KOPT-K1 (cell line): ENCODE measurements at regions not wholly inside any gene's neighbourhood (a gene's known extent, or its start where the extent isn't known, plus 50 kb on each side); places are given as distances from the start of the nearest gene placed in this dataset.

ENCODE experiments used
- H3K27ac ChIP-seq: fragments of 200-600 bp; sonication (generic); 2 replicates; pipeline ENCODE4 v1.5.1; 2016; ENCODE audit warnings: antibody characterized with exemption, mild to moderate bottlenecking, low read depth, low read length; ENCODE audit not compliant: poor library complexity, severe bottlenecking
- H3K36me3 ChIP-seq: fragments of 200-600 bp; sonication (generic); 2 replicates; pipeline ENCODE4 v1.5.1; 2017; ENCODE audit warnings: antibody characterized with exemption, mild to moderate bottlenecking, low read length, moderate library complexity; ENCODE audit not compliant: insufficient read depth
- H3K9me3 ChIP-seq: fragments of 200-600 bp; sonication (generic); 2 replicates; pipeline ENCODE4 v1.5.1; 2017; ENCODE audit warnings: antibody characterized with exemption, low read length, mild to moderate bottlenecking; ENCODE audit not compliant: insufficient read depth, poor library complexity, severe bottlenecking

GRCh38 chr7:16345979-16346958, 75.1 kb downstream of the CRPPA start:
- Histone ChIP-seq H3K27ac (no peak overlapping the region), H3K9me3 (peaks cover 20% of the 10 kb centered on the region), H3K36me3 (no peaks in the 10 kb centered on the region)

- Histone ChIP-seq H3K36me3 (no peaks in the 10 kb centered on the region), H3K9me3 (peaks cover 16% of the 10 kb centered on the region), H3K27ac (no peak overlapping the region)
Observed at GRCh38 chr7:16344927-16345326, 76.4 kb downstream of the CRPPA start.

- Histone ChIP-seq H3K36me3 (no peaks in the 10 kb centered on the region), H3K9me3 (peaks cover 22% of the 10 kb centered on the region), H3K27ac (no peak overlapping the region)
Observed at GRCh38 chr7:16343612-16344011, 77.7 kb downstream of the CRPPA start.

GRCh38 chr7:16338065-16338464, 83.3 kb downstream of the CRPPA start:
- Histone ChIP-seq H3K36me3 (no peaks in the 10 kb centered on the region), H3K27ac (no peak overlapping the region), H3K9me3 (peaks cover 23% of the 10 kb centered on the region)

- no peak overlapping the region for H3K27ac ChIP-seq
- no peaks in the 10 kb centered on the region for H3K36me3 ChIP-seq
- H3K9me3 ChIP-seq = no peaks in the 10 kb centered on the region
Observed at GRCh38 chr7:16326106-16326505, 95.2 kb downstream of the CRPPA start.

GRCh38 chr7:16323313-16323712, 98.0 kb downstream of the CRPPA start:
- H3K9me3 ChIP-seq = no peaks in the 10 kb centered on the region
- H3K27ac ChIP-seq = no peak overlapping the region
- H3K36me3 ChIP-seq = no peaks in the 10 kb centered on the region

- Histone ChIP-seq H3K27ac (no peak overlapping the region), H3K9me3 (no peaks in the 10 kb centered on the region), H3K36me3 (no peaks in the 10 kb centered on the region)
Observed at GRCh38 chr7:16320099-16320660, 101.2 kb downstream of the CRPPA start.

GRCh38 chr7:16318989-16319915, 102.1 kb downstream of the CRPPA start:
- no peaks in the 10 kb centered on the region for H3K36me3 ChIP-seq
- no peak overlapping the region for H3K27ac ChIP-seq
- no peaks in the 10 kb centered on the region for H3K9me3 ChIP-seq

GRCh38 chr7:16318463-16318862, 102.9 kb downstream of the CRPPA start:
- H3K36me3 ChIP-seq = no peaks in the 10 kb centered on the region
- no peak overlapping the region for H3K27ac ChIP-seq
- no peaks in the 10 kb centered on the region for H3K9me3 ChIP-seq

- Histone ChIP-seq H3K27ac (no peak overlapping the region), H3K36me3 (no peaks in the 10 kb centered on the region), H3K9me3 (no peaks in the 10 kb centered on the region)
Observed at GRCh38 chr7:16317406-16317805, 103.9 kb downstream of the CRPPA start.

- no peak overlapping the region for H3K27ac ChIP-seq
- no peaks in the 10 kb centered on the region for H3K9me3 ChIP-seq
- no peaks in the 10 kb centered on the region for H3K36me3 ChIP-seq
Observed at GRCh38 chr7:16315280-16315679, 106.1 kb downstream of the CRPPA start.

GRCh38 chr7:16309129-16309528, 112.2 kb downstream of the CRPPA start:
- Histone ChIP-seq H3K36me3 (no peaks in the 10 kb centered on the region), H3K9me3 (no peaks in the 10 kb centered on the region), H3K27ac (no peak overlapping the region)

GRCh38 chr7:16301291-16301690, 120.0 kb downstream of the CRPPA start:
- Histone ChIP-seq H3K36me3 (no peaks in the 10 kb centered on the region), H3K27ac (no peak overlapping the region), H3K9me3 (no peaks in the 10 kb centered on the region)

- Histone ChIP-seq H3K27ac (no peak overlapping the region), H3K36me3 (no peaks in the 10 kb centered on the region), H3K9me3 (no peaks in the 10 kb centered on the region)
Observed at GRCh38 chr7:16300361-16300895, 120.9 kb downstream of the CRPPA start.

- Histone ChIP-seq H3K27ac (no peak overlapping the region), H3K9me3 (no peaks in the 10 kb centered on the region), H3K36me3 (no peaks in the 10 kb centered on the region)
Observed at GRCh38 chr7:16299853-16300252, 121.5 kb downstream of the CRPPA start.
